Activated T-cell treated with anti-CD3 and anti-CD28 coated beads, Interleukin-2, amount 50 U/mL, for 24 hours (primary cell): ENCODE measurements at regions not wholly inside any gene's neighbourhood (a gene's known extent, or its start where the extent isn't known, plus 50 kb on each side); places are given as distances from the start of the nearest gene placed in this dataset.

Experiments
- DNase-seq: peaks from one replicate; pipeline ENCODE4 v3.0.0-alpha.2; 2020
- H3K27ac Mint-ChIP-seq: 2 replicates; pipeline ENCODE4 v1.8.0; 2020; ENCODE audit warnings: mild to moderate bottlenecking, mixed read lengths
- H3K27me3 Mint-ChIP-seq: 2 replicates; pipeline ENCODE4 v1.8.0; 2020; ENCODE audit warnings: mixed read lengths
- H3K36me3 Mint-ChIP-seq: 2 replicates; pipeline ENCODE4 v1.8.0; 2020; ENCODE audit warnings: low read depth, mixed read lengths
- H3K4me1 Mint-ChIP-seq: 2 replicates; pipeline ENCODE4 v1.8.0; 2020; ENCODE audit warnings: low read depth, mixed read lengths
- H3K4me3 Mint-ChIP-seq: 2 replicates; pipeline ENCODE4 v1.8.0; 2020; ENCODE audit warnings: mild to moderate bottlenecking, moderate library complexity, mixed read lengths
- H3K9me3 Mint-ChIP-seq: 2 replicates; pipeline ENCODE4 v1.8.0; 2020; ENCODE audit warnings: mixed read lengths

GRCh38 chr10:35720366-35720765, 78.3 kb upstream of the FZD8 start:
- no peaks in the 10 kb centered on the region for H3K9me3 Mint-ChIP-seq
- no peaks in the 10 kb centered on the region for H3K36me3 Mint-ChIP-seq
- DNase-seq = no peak
- no peak overlapping the region for H3K27ac Mint-ChIP-seq
- peaks cover 3% of the 10 kb centered on the region for H3K27me3 Mint-ChIP-seq
- no peaks in the 10 kb centered on the region for H3K4me1 Mint-ChIP-seq
- no peak overlapping the region for H3K4me3 Mint-ChIP-seq

- no peaks in the 10 kb centered on the region for H3K36me3 Mint-ChIP-seq
- no peaks in the 10 kb centered on the region for H3K9me3 Mint-ChIP-seq
- no peak overlapping the region for H3K27ac Mint-ChIP-seq
- peaks cover 3% of the 10 kb centered on the region for H3K27me3 Mint-ChIP-seq
- no peaks in the 10 kb centered on the region for H3K4me1 Mint-ChIP-seq
- H3K4me3 Mint-ChIP-seq = no peak overlapping the region
- DNase-seq = no peak
Observed at GRCh38 chr10:35716776-35717175, 74.7 kb upstream of the FZD8 start.

GRCh38 chr10:35712486-35712885, 70.4 kb upstream of the FZD8 start:
- Mint-ChIP-seq H3K9me3 (no peaks in the 10 kb centered on the region), H3K27ac (no peak overlapping the region), H3K4me1 (no peaks in the 10 kb centered on the region), H3K27me3 (peaks cover 13% of the 10 kb centered on the region), H3K36me3 (no peaks in the 10 kb centered on the region), H3K4me3 (no peak overlapping the region)
- DNase-seq = no peak

- Mint-ChIP-seq H3K36me3 (no peaks in the 10 kb centered on the region), H3K4me3 (no peak overlapping the region), H3K4me1 (no peaks in the 10 kb centered on the region), H3K27me3 (peaks cover 13% of the 10 kb centered on the region), H3K9me3 (no peaks in the 10 kb centered on the region), H3K27ac (no peak overlapping the region)
- DNase-seq = no peak
Observed at GRCh38 chr10:35711615-35712411, 69.7 kb upstream of the FZD8 start.

GRCh38 chr10:35707642-35708425, 65.7 kb upstream of the FZD8 start:
- Mint-ChIP-seq H3K27ac (no peak overlapping the region), H3K4me1 (no peaks in the 10 kb centered on the region), H3K27me3 (peaks cover 13% of the 10 kb centered on the region), H3K36me3 (no peaks in the 10 kb centered on the region), H3K9me3 (no peaks in the 10 kb centered on the region), H3K4me3 (no peak overlapping the region)
- no peak for DNase-seq

- no peak for DNase-seq
- Mint-ChIP-seq H3K27ac (no peak overlapping the region), H3K9me3 (no peaks in the 10 kb centered on the region), H3K36me3 (no peaks in the 10 kb centered on the region), H3K4me1 (no peaks in the 10 kb centered on the region), H3K4me3 (no peak overlapping the region), H3K27me3 (peaks cover 12% of the 10 kb centered on the region)
Observed at GRCh38 chr10:35706959-35707358, 64.9 kb upstream of the FZD8 start.

- no peaks in the 10 kb centered on the region for H3K36me3 Mint-ChIP-seq
Observed at GRCh38 chr10:35705671-35706070, 63.6 kb upstream of the FZD8 start.

GRCh38 chr10:35705051-35705450, 63.0 kb upstream of the FZD8 start:
- Mint-ChIP-seq H3K27ac (no peak overlapping the region), H3K9me3 (no peaks in the 10 kb centered on the region), H3K4me1 (no peaks in the 10 kb centered on the region), H3K4me3 (no peak overlapping the region), H3K36me3 (no peaks in the 10 kb centered on the region), H3K27me3 (no peaks in the 10 kb centered on the region)
- no peak for DNase-seq

More at GRCh38 chr10:35705671-35706070, 63.6 kb upstream of the FZD8 start:
- Mint-ChIP-seq H3K27me3 (peaks cover 2% of the 10 kb centered on the region), H3K9me3 (no peaks in the 10 kb centered on the region), H3K27ac (no peak overlapping the region), H3K4me3 (no peak overlapping the region), H3K4me1 (no peaks in the 10 kb centered on the region)
- DNase-seq = no peak

- no peak for DNase-seq
- Mint-ChIP-seq H3K9me3 (no peaks in the 10 kb centered on the region), H3K4me3 (no peak overlapping the region), H3K4me1 (no peaks in the 10 kb centered on the region), H3K27me3 (no peaks in the 10 kb centered on the region), H3K27ac (no peak overlapping the region), H3K36me3 (no peaks in the 10 kb centered on the region)
Observed at GRCh38 chr10:35704401-35704800, 62.3 kb upstream of the FZD8 start.

- no peak for DNase-seq
- no peak overlapping the region for H3K27ac Mint-ChIP-seq
- no peaks in the 10 kb centered on the region for H3K27me3 Mint-ChIP-seq
- H3K36me3 Mint-ChIP-seq = no peaks in the 10 kb centered on the region
- H3K9me3 Mint-ChIP-seq = no peaks in the 10 kb centered on the region
- H3K4me1 Mint-ChIP-seq = no peaks in the 10 kb centered on the region
- no peak overlapping the region for H3K4me3 Mint-ChIP-seq
Observed at GRCh38 chr10:35700487-35700882, 58.4 kb upstream of the FZD8 start.

- DNase-seq = no peak
- H3K4me1 Mint-ChIP-seq = no peaks in the 10 kb centered on the region
- no peaks in the 10 kb centered on the region for H3K36me3 Mint-ChIP-seq
- no peak overlapping the region for H3K27ac Mint-ChIP-seq
- no peaks in the 10 kb centered on the region for H3K27me3 Mint-ChIP-seq
- H3K9me3 Mint-ChIP-seq = no peaks in the 10 kb centered on the region
- H3K4me3 Mint-ChIP-seq = no peak overlapping the region
Observed at GRCh38 chr10:35699848-35700486, 57.9 kb upstream of the FZD8 start.

- no peak overlapping the region for H3K4me3 Mint-ChIP-seq
- no peaks in the 10 kb centered on the region for H3K27me3 Mint-ChIP-seq
- H3K4me1 Mint-ChIP-seq = no peaks in the 10 kb centered on the region
- H3K9me3 Mint-ChIP-seq = no peaks in the 10 kb centered on the region
- DNase-seq = no peak
- H3K27ac Mint-ChIP-seq = no peak overlapping the region
- no peaks in the 10 kb centered on the region for H3K36me3 Mint-ChIP-seq
Observed at GRCh38 chr10:35696392-35697287, 54.5 kb upstream of the FZD8 start.

- no peaks in the 10 kb centered on the region for H3K36me3 Mint-ChIP-seq
- no peaks in the 10 kb centered on the region for H3K4me1 Mint-ChIP-seq
- no peak for DNase-seq
- H3K9me3 Mint-ChIP-seq = no peaks in the 10 kb centered on the region
- H3K27ac Mint-ChIP-seq = no peak overlapping the region
- no peaks in the 10 kb centered on the region for H3K27me3 Mint-ChIP-seq
- H3K4me3 Mint-ChIP-seq = no peak overlapping the region
Observed at GRCh38 chr10:35693800-35694199, 51.7 kb upstream of the FZD8 start.
